SKM-1 treated with dmso at 0.1 percent for 144 hours (cell line): ENCODE measurements at regions not wholly inside any gene's neighbourhood (a gene's known extent, or its start where the extent isn't known, plus 50 kb on each side); places are given as distances from the start of the nearest gene placed in this dataset.

ENCODE experiments used
- DNase-seq: peaks from one replicate; lab custom pipeline; 2025; ENCODE audit not compliant: unreplicated experiment; lab: John Stamatoyannopoulos, UW

- no peak for DNase-seq
Measured at GRCh38 chr4:128337863-128338262, 50.2 kb upstream of the PGRMC2 start.
